ENCODE measurements at regions not wholly inside any gene's neighbourhood (a gene's known extent, or its start where the extent isn't known, plus 50 kb on each side); places are given as distances from the start of the nearest gene placed in this dataset.
"Not testable (repeated sequence)": the region's sequence is repeated elsewhere in the genome, so short reads cannot be mapped to it uniquely, and the experiment has no call there.

GRCh38 chrX:9293051-9293496 is 171.8 kb upstream of the TBL1X start:
- DNase-seq, result no peak
- intact Hi-C loops (cut with DNase I; ENCODE audit: low total_unique reads), result no loop called here
- in situ Hi-C loops (cut with MboI; ENCODE audit: low pct_ligation_motif_present in 1 of 4, low pct_unique_long_range_greater_than_20kb in 1 of 4, low sequenced_read_pairs in 3 of 4), result no loop called here
- TF ChIP-seq EP300 (IDR thresholded peaks at IDR 0.05; ENCODE audit: low read depth) (no peak), CTCF (IDR thresholded peaks at IDR 0.05) (no peak), POLR2A (IDR thresholded peaks at IDR 0.05) (no peak), POLR2AphosphoS5 (IDR thresholded peaks at IDR 0.05) (no peak)
- Histone ChIP-seq H3K4me3 (no peak overlapping the region), H3K27me3 (no peaks in the 10 kb centered on the region), H3K36me3 (no peaks in the 10 kb centered on the region), H3K9me3 (no peaks in the 10 kb centered on the region), H3K27ac (no peak overlapping the region), H3K4me1 (no peaks in the 10 kb centered on the region)
- WGBS, 2 donors (ENCODE audit: low coverage in 1 of 2), result 33 to 75% methylated on average over 5 to 18 of the region's 18 CpGs

GRCh38 chrX:9293903-9294302 is 171.0 kb upstream of the TBL1X start:
- WGBS, 2 donors (ENCODE audit: low coverage in 1 of 2), result 58 to 80% methylated on average over 1 to 6 of the region's 6 CpGs

GRCh38 chrX:9295551-9295950 is 169.3 kb upstream of the TBL1X start:
- no peaks in the 10 kb centered on the region for H3K36me3 ChIP-seq

More at GRCh38 chrX:9293903-9294302, 171.0 kb upstream of the TBL1X start:
- Histone ChIP-seq H3K27ac (no peak overlapping the region), H3K9me3 (no peaks in the 10 kb centered on the region), H3K4me1 (no peaks in the 10 kb centered on the region), H3K27me3 (no peaks in the 10 kb centered on the region), H3K4me3 (no peak overlapping the region), H3K36me3 (no peaks in the 10 kb centered on the region)
- intact Hi-C loops (cut with DNase I; ENCODE audit: low total_unique reads) (no loop called here), in situ Hi-C loops (cut with MboI; ENCODE audit: low pct_ligation_motif_present in 1 of 4, low pct_unique_long_range_greater_than_20kb in 1 of 4, low sequenced_read_pairs in 3 of 4) (no loop called here)
- TF ChIP-seq CTCF (IDR thresholded peaks at IDR 0.05) (no peak), POLR2A (IDR thresholded peaks at IDR 0.05) (no peak), EP300 (IDR thresholded peaks at IDR 0.05; ENCODE audit: low read depth) (no peak), POLR2AphosphoS5 (IDR thresholded peaks at IDR 0.05) (no peak)
- DNase-seq, result no peak

GRCh38 chrX:9298221-9298620 is 166.6 kb upstream of the TBL1X start:
- no peaks in the 10 kb centered on the region for H3K9me3 ChIP-seq
- H3K36me3 ChIP-seq, result no peaks in the 10 kb centered on the region
- no peaks in the 10 kb centered on the region for H3K4me1 ChIP-seq
- no peak overlapping the region for H3K4me3 ChIP-seq
- in situ Hi-C loops (cut with MboI; ENCODE audit: low pct_ligation_motif_present in 1 of 4, low pct_unique_long_range_greater_than_20kb in 1 of 4, low sequenced_read_pairs in 3 of 4) (no loop called here), intact Hi-C loops (cut with DNase I; ENCODE audit: low total_unique reads) (no loop called here)
- no peaks in the 10 kb centered on the region for H3K27me3 ChIP-seq
- H3K27ac ChIP-seq, result no peak overlapping the region
- TF ChIP-seq POLR2AphosphoS5 (IDR thresholded peaks at IDR 0.05) (no peak), EP300 (IDR thresholded peaks at IDR 0.05; ENCODE audit: low read depth) (no peak), CTCF (IDR thresholded peaks at IDR 0.05) (no peak), POLR2A (IDR thresholded peaks at IDR 0.05) (no peak)
- no peak for DNase-seq
- WGBS, 2 donors (ENCODE audit: low coverage in 1 of 2), result 46% methylated on average over 1 of the region's 1 CpG; no CpG with 5 or more reads in 1 of the 2 donors

More at GRCh38 chrX:9295551-9295950, 169.3 kb upstream of the TBL1X start:
- Histone ChIP-seq H3K27ac (no peak overlapping the region), H3K27me3 (no peaks in the 10 kb centered on the region), H3K4me1 (no peaks in the 10 kb centered on the region), H3K4me3 (no peak overlapping the region), H3K9me3 (no peaks in the 10 kb centered on the region)
- intact Hi-C loops (cut with DNase I; ENCODE audit: low total_unique reads), result no loop called here
- DNase-seq, result no peak
- TF ChIP-seq POLR2A (IDR thresholded peaks at IDR 0.05), result no peak
- TF ChIP-seq CTCF (IDR thresholded peaks at IDR 0.05), result no peak
- no peak for TF ChIP-seq EP300 (IDR thresholded peaks at IDR 0.05; ENCODE audit: low read depth)
- TF ChIP-seq POLR2AphosphoS5 (IDR thresholded peaks at IDR 0.05), result no peak
- WGBS, 2 donors (ENCODE audit: low coverage in 1 of 2), result 86 to 92% methylated on average over 4 to 5 of the region's 5 CpGs
- in situ Hi-C loops (cut with MboI; ENCODE audit: low pct_ligation_motif_present in 1 of 4, low pct_unique_long_range_greater_than_20kb in 1 of 4, low sequenced_read_pairs in 3 of 4), result no loop called here

GRCh38 chrX:9299681-9300080 is 165.2 kb upstream of the TBL1X start:
- H3K36me3 ChIP-seq; DNase-seq; H3K9me3 ChIP-seq; H3K27me3 ChIP-seq; intact Hi-C loops (cut with DNase I; ENCODE audit: low total_unique reads); H3K4me1 ChIP-seq; in situ Hi-C loops (cut with MboI; ENCODE audit: low pct_ligation_motif_present in 1 of 4, low pct_unique_long_range_greater_than_20kb in 1 of 4, low sequenced_read_pairs in 3 of 4); H3K27ac ChIP-seq; H3K4me3 ChIP-seq: not testable (repeated sequence)
- 65 to 83% methylated on average over 2 to 3 of the region's 3 CpGs for WGBS, 2 donors (ENCODE audit: low coverage in 1 of 2)
